ENCODE measurements at regions not wholly inside any gene's neighbourhood (a gene's known extent, or its start where the extent isn't known, plus 50 kb on each side); places are given as distances from the start of the nearest gene placed in this dataset.
"Not testable (repeated sequence)": the region's sequence is repeated elsewhere in the genome, so short reads cannot be mapped to it uniquely, and the experiment has no call there.

DNA sequence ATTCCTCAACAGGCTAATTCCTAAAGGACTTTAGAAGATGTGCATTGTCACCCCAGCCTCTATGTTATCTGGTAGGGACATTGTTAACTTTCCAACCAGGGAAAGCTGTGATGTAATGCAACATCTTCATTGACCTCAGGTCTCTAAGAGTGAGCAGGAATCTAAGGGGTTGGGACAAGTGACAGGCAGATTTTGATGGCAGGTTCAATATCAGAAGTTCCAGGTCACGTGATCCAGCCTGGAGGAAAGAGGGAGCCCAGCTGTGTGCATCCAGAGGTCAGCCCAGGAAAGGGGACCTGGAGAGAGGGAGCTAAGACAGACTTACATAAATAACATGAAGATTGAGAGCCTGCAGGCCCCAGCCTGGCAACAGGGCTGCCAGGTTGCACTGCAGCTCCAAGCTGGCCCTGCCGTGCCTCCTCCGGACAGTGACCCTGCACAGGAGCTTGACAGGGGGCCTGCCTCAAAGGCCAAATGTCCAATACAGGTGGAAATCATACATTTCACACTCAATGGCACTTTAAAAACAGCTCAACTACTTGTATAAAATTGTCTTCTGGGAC is 262.2 kb upstream of the MGAT5 start:
- DNase-seq, result no peak

DNA sequence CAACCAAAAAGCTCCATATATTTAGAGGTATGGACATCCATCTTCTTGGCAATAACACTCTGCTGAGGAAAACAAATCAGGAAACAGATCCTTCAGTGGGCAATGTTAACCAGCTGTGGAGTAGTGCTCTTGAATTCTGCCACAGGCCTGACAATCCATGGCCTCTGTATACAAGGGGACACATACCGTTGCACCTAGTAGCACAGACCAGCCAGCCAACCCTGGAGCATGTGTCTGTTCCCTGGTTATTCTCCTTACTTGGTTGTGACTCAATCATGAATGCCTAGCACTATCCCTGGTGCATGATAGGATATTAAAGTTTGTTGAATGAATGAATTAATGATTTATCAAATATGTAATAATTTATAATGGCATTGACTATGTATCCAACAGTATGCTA is 261.4 kb upstream of the MGAT5 start:
- DNase-seq, result no peak

DNA sequence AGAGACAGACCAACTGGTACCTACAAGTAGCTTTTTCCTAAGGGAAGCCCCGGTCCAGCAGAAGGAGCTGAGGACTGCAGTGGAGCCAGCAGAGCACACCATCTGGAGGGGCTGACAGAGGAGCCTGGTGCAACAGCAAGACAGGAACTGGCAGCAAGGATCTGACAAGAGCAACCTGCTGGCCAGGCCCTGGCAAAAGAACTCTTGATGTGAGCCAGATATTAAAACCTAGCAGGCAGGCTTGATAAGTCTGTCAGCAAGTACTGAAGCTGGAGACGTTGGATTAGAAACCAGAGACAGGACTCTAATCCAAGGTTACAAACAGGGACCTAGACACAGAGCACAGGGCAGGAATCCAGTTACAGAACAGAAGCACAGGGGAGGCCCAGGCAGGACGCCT is 260.7 kb upstream of the MGAT5 start:
- no peak for DNase-seq

DNA sequence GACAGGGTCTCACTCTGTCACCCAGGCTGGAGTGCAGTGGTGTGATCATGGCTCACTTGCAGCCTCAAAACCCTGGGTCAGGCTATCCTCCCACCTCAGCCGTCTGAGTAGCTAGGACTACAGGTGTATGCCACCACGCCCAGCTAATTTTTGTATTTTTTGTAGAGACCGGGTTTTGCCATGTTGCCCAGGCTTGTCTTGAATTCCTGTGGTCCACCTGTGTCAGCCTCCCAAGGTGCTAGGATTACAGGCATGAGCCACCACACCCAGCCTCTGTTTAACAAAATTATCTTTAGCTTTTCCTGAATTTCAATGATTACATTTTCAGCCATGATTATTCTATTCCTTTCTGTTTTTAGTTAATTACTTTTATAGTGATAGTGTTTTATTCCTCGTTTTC is 255.1 kb upstream of the MGAT5 start:
- DNase-seq, result not testable (repeated sequence)

DNA sequence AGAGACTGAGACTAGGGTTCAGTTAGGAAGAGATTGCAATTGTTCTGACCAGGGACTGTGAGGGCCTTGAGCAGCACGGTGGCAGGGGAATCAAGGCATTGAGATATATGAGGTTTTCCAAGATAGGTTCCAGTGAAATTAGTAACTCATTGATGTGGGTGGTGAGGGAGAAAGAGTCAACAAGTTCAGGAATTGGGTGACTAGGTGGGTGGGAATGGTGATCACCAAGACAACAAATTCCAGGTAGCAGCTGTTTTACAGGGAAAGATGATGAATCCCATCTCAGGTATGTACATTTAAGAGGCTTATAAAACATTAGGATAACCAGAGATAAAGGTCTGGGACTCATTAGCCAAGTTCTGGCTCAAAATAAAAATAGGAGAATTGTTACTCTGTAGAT is 251.5 kb upstream of the MGAT5 start:
- no peak for DNase-seq

DNA sequence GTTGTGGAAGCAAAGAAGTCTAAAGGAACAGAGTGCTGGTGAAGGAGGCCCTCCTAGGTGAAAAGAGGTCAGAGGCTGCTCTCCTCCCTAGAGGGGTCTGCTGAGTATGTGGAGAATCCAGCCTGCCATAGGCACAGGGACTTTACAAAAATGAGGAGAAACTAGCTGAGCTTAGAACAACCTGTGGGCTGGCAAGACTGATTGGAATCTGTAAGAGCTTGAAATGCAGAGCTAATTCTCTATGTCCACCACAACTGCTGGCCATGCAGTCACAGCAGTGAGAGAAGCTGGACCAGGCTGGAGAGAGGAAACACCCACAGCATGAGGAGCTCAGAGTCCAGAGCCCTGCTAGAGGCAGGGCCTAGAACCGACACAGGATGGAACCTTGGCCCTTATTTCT is 251.0 kb upstream of the MGAT5 start:
- no peak for DNase-seq

DNA sequence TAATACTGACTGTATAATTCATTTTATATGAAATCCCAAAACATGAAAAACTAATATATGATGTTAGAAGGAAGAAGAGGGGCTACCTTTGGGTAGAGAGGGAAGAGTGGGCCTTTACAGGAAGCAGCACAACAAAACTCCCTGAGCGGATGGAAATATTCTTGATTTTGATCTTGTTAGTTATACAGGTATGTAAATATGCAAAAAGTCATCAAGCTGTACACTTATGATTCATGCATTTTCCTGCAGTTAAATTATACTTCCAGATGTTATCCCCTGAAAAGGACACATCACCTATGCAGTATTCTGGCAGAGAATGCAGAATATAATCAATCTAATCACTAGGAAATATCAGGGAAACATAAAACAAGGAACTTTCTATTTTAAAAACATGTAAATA is 249.4 kb upstream of the MGAT5 start:
- DNase-seq, result no peak

DNA sequence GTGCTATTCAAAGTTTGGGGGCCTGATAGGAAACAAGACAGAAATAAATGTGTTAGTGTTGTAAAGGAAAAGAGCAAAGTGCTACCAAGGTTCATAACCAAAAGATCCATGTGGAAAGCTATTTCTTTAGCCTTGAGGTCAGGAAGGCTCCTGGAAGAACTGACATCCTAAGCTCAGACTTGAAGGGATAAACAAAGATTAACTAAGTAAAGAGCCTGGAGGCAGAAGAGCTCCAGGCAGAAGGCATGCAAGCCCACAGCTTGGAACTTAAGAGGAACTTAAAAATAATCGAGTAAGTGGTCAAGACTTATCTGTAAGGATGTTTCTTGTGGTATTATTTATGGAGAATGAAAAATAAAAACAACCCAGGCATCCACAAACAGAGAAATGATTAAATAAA is 245.0 kb upstream of the MGAT5 start:
- DNase-seq, result no peak

DNA sequence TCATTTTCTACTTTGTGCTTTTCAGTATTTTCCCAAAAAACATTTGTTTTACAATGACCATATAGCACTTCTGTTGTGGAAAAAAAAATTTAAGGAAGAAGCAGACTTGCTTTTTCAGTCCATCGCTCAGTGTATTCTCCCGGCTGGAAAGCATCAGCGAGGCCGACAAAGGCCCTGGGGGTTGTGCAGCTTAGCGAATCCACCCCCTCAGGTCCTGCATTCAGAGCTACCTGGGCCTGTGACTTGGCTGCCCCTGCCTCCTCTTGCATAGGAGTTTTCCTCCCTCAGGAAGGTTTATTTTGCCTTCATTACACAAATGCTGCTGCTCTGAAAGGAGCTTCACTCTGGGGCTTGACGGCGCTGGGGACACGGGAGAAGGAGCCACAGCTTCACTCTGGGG is 244.4 kb upstream of the MGAT5 start:
- DNase-seq, result no peak

DNA sequence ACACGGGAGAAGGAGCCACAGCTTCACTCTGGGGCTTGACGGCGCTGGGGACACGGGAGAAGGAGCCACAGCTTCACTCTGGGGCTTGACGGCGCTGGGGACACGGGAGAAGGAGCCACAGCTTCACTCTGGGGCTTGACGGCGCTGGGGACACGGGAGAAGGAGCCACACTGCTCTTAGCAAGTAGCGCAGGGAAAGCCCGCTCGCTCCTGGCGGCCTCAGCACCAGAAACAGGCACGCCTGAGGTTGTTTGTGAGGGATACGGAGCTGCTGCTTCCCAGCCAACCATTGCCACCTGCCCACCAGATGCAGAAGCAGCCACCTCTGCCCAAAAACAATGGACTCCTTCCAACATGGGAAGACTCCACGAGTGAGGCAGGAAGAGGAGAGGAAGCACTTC is 244.0 kb upstream of the MGAT5 start:
- DNase-seq, result not testable (repeated sequence)

DNA sequence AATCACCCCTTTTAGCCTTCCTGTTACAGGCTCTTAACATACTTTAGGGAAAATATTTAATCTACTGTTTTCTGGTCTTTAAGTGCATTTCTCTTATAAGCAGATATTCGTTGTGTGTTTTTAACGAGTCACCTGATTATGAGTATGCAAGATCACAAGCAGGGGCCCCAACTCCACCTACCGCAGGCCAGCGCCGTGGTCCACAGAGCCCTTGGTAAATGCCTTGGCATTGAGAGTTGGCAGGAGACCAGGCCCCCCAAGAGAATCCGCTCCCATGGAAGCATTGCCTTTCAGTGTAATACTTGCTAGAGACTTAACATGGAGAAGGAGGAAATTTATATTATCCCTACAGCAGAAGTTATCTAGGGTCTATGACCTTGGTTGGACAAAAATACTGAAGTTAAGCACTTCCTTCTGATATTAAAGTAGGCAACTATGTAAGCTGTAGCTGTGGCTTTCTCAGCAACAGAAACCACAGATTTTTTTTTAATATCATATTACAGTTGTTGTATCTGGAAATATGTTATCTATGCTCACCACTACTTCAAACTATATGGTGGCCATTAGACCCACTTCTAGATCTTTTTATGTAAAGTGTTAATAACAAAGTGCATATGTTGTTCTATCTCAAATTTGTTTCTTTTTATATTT is 241.8 kb upstream of the MGAT5 start:
- DNase-seq, result no peak

DNA sequence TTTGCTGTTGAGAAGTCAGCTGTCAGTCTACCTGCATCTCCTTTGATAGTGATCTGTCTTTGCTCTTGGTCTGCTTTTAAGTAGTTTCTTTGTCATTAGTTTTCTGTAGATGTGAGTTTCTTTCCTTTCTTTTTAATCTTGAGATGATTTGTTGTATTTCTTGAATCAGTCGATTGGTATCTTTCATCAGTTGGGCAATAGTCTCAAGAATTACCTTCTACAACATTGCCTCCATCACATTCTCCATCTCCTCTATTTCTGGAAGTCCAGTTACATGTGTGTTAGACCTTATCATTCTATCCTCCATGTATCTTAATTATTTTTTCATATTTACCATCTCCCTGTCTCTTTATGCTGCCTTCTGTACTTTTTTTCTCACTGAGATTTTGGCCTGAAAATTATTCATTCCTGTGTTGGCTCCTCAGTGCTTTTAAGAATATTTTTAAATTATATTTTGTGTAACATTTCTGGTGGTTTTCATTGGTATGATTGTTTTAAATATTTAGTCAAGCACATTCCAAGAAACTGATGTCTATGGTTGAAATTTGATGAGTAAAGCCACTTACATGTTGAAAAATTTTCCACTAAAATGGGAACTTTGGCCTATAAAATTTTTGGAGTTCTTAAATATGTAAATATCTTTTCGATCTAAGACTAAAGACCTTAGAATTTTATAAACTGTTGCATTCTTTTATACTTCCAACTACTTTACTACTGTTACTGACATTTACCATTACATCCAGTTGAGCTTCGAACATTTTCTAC is 239.5 kb upstream of the MGAT5 start:
- DNase-seq, result no peak

DNA sequence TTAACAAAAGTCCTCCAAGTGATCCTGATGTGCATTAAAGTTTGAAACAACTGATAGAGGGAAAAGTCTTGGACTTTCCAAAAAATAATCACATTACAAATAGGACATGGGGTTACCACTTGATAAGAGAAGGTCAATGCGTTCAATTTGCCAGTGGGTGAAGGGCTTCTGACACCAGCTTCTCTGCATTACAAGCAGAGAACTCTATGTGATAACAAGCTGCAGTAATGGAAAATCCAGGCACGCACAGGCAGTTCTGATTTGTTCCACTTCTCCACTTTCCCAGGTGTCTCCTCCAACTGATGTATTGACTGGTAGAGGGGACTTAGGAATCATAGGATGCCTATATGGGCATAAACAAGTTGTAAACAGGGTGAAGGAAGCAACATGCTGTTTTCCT is 234.0 kb upstream of the MGAT5 start:
- no peak for DNase-seq

DNA sequence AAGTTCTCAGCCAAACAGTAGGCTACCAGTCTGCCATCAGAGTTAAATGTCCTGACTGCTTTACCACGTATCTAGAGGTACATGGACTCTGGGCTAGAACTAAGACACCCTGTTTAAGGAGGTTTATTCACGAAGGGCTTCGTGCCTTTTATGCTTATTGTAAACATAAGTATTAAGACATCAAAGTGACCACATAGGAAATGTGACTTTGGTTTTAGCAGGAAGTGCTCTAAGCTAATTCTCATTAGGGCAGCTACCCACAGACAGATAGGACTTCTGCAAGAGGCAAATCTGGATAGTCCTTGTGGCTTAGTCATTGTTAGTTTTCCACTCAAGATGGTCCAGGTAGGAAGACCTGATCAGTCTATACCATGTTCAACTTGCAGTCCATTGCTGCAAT is 233.3 kb upstream of the MGAT5 start:
- DNase-seq, result no peak

DNA sequence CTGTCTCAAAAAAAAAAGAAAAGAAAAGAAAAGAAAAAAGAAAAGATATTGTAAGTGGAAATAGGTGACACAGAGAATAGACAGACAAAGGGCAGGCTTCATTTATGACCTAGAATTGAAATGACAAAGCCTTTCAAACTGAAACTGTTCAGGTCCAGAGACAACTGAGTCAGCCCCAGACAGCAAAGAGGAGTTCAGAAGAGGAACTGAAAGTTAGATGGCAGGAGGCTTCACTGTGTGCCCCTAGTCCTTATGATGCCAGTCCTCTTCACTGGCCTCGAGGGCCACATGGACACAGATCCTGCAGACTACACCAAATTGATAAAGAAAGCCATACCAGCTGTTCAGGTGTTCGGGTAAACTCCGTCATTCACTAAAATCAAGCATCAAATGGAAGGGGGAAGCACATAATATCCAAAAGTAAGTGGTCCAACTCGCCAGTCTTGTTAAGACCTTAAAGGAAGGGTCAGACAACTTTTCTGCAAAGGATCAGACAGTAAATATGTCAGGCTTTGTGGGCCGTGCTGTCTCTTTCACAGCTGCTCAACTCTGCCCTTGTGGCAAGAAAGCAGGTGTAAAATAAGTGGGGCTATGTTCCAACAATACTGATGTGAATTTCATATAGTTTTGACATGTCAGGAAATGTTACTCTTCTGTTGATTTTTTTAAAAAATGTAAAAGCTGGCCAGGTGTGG is 231.9 kb upstream of the MGAT5 start:
- DNase-seq, result no peak

DNA sequence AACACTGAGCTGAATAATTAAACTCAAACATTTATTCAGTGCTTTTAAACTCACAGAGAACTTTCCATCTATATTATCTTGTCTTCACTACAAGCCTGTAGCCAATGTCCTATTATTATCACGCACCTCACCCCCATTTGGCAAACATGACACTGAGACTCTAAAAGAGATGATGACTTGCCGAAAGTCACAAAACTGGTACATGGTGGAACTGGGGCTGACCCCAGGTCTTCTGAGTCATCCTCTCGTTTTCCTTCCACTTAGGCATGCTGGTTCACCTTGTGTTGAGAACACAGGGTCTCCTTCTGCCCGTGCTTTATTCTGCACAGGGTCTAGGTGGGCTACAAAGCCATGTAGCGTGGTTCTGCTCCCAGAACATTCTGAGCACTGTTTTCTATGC is 230.0 kb upstream of the MGAT5 start:
- no peak for DNase-seq

DNA sequence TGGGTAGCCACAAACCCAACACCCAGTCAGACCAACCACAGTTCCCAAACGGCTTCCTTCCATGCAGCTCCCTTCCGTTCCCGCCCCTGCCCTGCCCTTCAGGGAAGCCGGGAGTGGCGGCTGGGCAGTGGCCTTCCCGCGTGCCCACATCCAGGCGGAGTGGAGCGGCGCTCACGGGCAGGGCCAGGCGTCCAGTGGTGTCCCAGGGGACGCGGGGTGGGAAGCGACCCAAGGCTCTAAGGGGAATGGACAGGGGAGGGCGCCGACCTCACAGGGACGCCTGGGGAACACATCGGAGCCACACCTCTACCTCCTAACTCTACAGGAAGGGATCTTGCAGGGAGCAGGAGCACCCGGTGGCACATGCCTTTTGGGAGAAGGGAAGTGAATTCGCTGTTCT is 225.9 kb upstream of the MGAT5 start:
- no peak for DNase-seq

DNA sequence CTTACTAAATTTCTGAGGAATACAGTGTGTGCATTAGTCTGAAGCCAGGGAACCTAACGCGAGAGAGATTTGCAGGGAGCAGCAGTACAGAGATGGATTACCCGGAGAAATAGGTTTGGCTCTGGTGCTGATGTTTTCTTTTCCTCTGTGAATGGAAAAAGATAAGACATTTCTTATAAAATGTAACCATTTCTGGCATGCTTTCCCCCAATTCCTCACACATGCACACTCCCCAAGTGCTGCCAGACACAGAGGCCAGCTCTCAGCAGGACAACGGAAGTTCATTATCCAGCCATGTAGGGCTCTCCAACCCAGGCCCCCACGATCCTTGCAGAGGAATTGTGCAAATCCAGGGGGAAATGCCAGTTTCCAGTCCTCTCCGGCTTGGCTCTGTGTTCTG is 224.5 kb upstream of the MGAT5 start:
- DNase-seq, result no peak

DNA sequence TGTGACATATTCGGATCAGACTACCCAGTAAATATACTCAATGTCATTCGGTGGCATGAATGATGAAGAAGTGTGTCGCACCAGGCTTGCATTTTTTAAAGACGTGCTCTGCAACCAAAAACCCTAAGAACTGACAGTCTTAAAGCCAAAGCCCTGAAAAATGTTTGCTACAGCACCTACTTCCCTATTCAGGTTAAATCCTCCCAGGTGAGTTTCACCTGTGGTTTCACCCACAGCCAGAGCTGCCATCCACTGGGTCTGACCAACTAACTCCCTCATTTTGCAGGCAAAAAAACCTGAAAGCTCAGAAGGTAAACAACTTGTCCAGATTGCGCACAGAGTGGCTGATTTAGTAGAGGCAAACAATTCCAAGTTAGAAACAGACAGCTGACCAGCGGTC is 222.3 kb upstream of the MGAT5 start:
- no peak for DNase-seq

DNA sequence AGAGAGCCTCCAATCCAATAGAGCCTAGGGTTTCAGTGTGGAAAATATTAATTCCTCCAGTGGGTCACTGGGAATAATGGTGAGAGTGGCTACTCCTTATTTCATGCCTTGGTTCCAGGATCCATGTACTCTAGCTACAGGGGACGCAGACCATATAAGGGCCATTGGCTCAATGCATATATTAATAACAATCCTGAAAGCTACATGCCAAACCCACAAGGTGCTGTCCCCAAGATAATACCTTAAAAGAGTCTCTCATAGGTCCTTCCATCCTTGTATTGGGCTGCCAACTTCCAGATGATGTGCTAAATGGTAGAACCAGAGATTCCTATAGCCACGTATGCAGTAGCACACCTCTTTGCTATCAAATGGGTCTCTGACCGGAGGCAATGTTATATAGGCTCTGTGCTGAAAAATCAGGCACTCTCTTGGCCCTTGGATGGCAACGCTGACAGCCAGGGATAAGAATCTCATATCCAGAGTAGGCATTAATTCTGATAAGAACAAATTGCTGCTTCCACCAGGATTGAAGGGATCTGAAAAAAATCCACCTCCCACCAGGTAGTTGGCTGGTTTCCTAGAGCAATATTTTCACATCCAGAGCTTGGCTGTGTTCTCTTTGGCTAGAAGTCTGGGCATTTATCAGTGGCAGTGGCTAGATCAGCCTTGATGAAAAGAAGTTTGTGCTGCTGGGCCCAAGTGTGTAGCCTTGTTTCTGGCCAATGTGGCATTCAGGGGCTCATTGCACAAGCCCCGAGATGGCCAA is 218.1 kb upstream of the MGAT5 start:
- DNase-seq, result no peak

DNA sequence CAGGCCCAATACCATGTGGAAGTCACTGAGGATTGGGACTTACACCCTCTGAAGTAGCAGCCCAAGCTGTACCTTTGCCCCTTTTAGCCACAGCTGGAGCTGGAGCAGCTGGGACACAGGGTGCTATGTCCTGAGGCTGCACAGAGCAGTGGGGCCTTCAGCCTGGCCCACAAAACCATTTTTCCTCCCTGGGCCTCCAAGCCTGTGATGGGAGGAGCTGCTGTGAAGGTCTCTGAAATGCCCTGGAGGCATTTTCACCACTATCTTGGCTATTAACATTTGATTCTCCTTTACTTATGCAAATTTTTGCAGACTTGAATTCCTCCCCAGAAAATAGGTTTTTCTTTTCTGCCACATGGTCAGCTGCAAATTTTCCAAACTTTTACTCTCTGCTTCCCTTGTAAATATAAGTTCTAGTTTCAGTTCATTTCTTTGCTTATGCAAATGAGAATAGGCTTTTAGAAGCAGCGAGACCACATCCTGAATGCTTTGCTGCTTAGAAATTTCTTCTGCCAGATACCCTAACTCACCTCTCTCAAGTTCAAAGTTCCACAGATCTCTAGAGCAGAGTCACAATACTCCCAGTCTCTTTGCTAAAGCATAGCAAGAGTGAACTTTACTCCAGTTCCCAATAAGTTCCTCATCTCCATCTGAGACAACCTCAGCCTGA is 213.8 kb upstream of the MGAT5 start:
- DNase-seq, result no peak

DNA sequence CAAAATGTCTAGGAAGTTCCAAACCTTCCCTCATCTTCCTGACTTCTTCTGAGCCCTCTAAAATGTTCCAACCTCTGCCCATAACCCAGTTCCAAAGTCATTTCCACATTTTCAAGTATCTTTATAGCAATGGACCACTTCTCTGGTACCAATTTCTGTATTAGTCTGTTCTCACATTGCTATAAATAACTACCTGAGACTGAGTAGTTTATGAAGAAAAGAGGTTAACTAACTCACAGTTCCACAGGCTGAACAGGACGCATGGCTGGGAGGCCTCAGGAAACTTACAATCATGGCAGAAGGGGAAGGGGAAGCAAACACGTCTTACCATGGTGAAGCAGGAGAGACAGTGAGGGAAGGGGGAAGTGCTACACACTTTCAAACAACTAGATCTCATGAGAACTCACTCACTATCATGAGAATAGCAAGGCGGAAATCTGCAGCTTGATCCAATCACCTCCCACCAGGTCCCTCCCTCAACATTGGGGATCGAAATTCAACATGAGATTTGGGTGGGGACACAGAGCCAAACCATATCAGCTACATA is 213.2 kb upstream of the MGAT5 start:
- not testable (repeated sequence) for DNase-seq
